DMS79 treated with DMSO at 0.1 percent for 48 hours (cell line): ENCODE measurements at regions not wholly inside any gene's neighbourhood (a gene's known extent, or its start where the extent isn't known, plus 50 kb on each side); places are given as distances from the start of the nearest gene placed in this dataset.

ENCODE experiments used
- DNase-seq: peaks from one replicate; lab custom pipeline; 2025; lab: John Stamatoyannopoulos, UW

DNA sequence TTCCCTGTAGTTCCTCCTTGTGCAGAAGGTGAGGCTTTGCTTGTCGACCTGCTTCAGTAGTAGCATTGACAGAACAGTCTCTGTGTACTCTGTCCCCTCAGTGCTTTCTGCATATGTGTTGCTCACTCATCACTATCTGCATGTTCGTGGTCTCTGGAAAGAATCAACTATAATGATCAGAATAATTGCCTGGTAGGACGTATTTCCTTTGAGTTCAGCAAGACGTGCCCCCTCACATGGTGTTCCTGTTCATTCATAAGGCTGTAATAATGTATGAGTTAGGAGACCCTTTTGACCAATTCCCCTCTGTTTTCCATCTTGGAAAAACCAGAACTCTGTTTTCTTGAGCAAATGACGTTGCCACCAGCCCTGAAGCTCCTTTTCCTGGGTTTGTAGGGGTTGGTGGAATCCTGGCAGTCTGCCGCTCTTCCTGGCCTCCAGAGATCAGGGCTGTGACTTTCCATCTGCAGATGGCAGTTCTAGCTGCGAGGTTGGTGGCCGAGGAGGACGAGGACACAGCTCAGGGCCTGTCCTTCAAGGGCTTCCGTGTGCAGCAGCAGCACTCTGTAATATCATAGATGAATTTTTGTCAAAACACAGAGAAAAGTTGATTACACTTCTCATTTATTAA lies 61.9 kb downstream of the EXOSC2 start:
- no peak for DNase-seq

DNA sequence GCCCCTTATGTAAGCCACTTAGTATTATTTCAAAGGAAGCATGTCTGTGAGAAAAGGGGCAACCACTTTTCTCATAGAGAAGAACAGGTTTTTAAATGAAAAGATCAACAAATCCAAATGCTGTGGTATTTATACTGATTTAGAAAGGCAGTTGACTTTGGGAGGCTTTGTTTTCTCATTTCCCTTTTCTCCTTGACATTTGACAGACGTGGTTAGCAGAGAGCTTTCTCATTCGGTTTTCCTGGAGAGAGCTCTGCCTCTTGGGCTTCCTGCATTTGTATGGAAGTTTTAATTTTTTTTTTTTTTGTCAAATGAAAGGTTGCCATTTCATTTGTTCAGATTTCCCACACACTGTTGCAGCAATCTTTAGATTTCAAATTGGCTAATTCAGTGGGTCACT lies 62.5 kb downstream of the EXOSC2 start:
- DNase-seq, result no peak

DNA sequence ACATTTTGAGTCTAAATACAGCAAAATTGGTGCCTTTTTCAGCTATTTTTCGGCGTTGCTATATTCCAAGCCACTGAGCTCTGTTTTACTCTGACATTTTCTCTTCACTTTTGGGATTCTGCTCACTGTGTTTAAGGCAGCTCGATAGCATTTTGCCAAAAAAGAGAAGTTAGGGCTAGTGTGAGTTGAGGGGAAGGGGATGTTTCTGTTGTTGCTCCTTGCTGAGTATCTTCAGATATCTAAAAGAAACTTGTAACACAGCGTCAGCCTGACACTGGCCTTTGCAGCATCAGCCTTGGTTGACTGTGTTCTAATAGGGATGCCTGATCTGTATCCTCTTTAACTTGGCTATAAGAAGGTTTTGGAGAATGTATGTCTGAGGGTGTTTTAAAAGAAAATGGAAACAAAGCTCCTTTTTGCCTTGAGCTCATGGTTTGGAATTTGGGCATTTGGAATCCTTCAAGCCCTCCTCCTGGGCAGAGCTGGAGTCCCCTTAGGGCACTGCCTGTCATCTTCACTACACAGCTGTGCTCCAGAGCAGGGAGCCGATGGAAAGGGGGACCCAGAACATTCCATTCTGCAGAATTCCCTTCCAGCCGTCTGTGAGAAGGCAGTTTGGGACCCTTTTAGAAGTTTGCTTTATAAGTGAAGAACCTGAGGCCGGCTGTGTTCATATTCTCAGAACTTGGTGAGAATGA lies 63.0 kb downstream of the EXOSC2 start:
- DNase-seq, result no peak

DNA sequence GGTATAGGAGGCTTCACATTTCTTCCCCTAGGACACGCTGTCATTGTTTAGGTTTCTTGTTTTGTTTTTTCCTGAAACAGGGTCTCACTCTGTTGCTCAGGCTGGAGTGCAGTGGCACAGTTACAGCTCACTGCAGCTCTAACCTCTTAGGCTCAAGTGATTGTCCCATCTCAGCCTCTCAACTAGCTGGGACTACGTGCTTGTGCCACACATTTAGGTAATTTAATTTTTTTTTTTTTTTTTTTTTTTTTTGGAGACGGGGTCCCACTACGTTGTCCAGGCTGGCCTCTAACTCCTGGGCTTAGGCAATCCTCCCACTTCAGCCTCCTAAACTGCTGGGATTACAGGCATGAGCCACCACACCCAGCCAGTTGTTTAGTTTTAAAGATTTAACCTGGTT lies 66.2 kb downstream of the EXOSC2 start:
- DNase-seq, result no peak

DNA sequence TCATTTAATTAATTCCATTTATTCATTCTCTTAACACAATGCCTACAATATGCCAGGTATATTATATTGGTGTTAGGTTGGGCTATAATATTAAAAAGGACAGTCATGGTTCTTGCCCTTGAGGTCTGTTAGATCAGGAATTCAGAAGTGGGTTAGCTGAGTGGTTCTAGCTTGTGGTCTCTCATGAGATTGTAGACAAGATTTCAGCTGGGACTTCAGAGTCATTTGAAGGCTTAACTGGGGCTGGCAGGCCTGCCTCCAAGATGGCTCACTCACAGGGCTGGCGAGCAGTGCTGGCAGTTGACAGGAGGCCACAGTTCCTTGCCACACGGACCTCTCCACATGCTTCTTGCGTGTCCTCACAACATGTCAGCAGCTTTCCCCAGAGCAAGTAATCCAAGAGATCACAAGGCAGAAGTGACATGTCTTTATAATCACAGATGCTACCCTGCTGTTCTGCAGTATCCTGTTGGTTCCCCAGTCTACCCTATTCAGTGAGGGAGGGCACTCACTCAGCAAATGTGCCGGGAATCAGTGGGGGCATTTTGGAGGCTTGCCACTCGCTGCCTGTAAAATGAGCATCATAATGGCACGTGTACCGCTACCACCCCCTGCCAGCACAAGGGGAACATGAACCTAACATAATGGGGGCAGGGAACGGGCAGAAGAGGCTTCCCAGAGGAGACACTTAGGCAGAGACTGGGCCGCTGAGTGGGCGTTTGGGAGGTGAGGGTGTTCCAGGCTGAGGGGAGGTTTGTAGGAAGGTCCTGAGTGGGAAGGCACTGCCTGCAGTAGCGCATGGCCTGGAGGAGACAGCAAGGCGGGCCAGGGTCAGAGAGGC lies 70.0 kb downstream of the EXOSC2 start:
- DNase-seq, result no peak

DNA sequence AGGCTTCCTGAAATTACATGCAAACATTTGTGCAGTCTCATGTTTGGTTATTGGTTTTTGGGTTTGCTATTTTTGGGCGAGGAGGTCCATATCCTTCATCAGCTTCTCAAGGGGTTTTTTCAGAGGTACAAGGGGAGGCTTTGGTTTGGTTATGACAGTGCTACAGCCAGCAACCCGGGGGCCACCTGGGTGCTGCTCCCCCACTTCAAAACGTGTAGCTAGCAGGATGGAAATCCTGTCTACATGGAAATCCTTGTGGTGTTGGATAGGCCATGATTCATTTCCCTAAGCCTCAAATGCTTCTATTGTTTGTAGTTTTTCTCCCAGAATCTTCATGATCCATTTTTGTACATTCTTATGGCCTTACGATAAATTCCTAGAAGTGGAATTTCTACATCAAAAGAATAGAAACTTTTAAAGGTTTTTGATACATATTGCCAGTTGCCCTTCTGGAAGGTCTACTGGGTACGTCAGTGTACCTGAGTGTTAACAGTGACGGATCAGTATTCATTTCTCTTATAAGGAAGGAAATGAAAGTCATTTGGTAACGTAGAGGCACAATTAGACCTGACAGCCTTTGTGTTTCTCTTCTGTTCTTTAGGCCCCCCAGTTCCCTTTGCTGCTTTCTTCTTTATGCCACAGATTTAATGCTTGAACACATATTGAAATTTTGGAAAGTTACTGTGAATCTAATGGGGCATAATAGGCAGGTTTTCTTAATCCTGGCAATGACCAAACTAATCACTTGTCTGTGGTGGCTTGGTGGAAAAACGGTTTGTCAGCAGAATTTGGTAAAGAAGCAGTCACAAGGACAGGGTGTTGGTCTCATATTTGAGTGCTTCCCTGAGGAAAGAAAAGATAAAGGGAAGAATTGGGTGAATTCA lies 69.7 kb upstream of the ABL1 start:
- no peak for DNase-seq

DNA sequence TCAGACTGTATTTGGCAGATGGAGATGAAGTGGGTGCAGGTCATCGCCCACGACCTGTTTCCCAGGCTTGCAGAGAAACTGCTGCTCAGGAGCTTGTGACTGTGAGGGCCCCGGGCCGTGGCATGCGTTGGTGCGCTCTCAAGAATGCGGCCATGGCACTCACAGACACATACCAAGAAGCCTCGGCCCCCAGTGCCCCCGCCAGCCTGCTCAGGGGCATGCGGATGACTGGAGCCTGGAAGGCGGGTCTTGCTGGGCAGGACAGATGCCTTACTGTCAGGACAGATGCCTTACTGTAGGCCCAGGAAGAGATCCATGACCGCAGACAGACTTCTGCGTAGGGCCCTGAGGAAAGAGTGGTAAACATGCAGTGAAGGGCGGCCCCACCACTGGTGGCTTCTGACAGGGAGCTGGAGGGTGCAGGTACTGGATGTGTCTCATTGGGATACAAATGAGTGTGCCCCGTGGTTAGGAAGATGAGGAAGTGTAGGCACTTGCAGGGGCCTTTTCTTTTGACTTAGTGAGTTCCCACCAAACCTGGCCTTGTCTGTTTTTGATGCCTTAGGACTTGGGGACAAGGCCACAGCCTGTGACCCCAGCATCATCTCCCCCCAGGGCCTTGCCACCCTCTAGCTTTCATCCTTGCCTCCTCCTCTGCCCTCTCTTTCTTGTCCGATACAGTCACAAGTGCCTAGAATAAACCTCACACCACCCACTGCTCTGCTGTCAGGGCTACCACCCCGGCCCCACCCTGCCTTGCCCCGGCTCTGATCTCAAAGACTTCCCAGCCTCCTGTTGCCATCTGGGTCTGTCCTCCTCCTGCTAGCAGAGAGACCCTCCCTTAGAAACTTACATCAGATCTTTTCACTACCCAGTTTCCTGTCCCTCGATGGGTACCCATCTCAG lies 68.8 kb upstream of the ABL1 start:
- DNase-seq, result no peak

DNA sequence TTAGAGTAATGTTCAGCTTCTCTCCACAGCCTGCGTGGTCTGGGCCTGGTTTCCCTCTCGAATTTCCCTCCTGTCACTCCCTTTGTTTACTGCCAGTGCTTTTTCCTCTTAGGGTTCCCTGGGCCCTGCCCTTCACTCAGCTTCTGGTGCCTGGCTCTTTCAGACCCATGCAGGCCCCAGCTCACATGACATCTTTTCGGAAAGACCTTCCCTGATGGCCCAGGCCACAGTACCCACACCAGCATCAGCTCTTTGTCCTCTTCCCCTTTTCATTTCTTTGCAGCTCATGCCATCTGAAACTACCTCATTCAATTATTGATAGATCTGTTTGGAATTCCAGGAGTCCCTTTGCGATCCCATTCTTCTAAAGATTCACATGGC lies 68.1 kb upstream of the ABL1 start:
- DNase-seq, result no peak

DNA sequence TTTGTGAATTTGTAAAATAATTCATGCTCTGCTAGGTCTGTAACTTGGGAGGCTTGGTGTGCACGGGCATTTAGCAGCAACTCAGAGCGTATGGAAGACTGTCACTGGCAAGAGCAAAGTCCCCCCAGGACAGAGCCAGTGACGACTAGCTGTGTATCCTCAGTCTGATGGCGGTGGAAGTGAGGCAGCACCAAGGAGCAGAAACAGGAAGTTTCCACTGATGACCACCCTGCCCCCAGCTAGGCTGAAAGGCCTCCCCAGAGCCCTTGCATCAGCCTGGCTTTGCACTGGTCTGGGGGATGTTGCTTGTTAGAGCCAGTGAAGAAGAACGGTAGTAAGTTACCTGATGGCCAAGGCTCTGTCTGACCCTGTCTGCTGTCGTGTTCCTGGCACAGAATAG lies 66.8 kb upstream of the ABL1 start:
- DNase-seq, result no peak

DNA sequence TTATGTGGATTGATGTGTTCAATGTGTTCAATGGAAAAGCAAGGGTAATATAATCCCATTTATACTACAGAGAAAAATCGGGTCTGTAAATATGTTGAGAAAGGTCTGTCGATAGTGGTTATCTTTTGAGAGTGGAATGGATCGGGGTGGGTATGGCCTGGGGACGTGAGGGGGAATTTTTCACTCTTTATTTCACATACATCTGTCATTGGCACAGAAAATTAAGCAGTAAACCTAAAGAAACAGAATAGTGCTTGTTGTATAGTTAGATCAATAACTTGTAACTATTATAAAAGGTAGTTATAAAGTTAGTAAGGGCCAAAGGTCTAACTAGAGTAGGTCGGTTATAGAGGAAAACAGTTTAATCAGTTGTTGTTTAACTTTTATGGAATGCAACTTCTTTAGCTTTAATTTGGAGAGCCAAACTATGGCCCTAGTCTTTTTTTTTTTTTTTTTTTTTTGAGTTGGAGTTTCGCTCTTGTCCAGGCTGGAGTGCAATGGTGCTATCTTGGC lies 66.1 kb upstream of the ABL1 start:
- no peak for DNase-seq

DNA sequence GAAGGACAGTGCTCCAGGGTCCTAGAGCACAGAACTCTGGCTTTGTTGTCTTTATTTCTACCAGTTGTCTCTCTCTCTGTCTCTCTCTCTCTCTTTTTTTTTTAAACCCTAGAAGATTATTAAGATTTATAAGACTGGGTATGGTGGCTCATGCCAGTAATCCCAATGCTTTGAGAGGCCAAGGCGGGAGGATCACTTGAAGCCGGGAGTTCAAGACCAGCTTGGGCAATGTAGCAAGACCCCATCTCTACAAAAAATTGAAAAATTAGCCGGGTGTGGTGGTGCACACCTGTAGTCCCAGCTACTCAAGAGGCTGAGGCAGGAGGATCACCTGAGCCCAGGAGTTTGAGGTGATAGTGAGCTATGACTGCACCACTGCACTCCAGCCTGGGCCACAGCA lies 65.0 kb upstream of the ABL1 start:
- no peak for DNase-seq

DNA sequence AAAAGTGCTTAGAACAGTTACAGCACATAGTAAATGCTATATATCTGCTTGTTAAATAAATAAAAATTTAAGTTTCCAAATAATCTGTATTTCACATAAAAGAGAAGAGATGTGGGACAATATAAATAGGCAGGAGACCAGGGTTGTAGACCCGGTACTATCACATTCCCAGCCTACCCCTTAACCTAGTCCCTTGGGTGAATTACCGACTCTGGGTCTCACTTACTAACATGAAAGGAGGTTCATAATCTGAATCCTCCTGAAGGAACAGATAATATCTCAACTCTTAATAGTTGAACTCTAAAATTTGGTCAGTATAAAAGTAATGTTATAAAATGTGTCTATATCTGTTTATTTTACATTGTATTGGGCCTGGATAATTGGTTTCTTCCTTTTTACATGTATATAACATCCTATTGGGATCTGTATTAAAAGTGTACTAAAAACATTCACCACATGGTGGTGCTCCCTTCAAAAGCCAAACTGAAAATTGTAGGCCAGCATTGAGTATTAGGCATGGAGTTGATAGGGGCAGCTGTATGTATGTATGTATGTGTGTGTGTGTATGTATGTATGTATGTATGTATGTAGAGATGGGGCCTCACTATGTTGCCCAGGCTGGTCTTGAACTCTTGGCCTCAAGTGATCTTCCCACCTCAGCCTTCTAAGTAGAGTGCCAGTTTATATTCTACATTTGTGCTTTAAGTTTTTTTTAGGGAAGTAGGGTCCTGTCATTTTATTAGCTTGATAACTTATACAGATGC lies 64.2 kb upstream of the ABL1 start:
- peak; percentile 71 for DNase-seq

DNA sequence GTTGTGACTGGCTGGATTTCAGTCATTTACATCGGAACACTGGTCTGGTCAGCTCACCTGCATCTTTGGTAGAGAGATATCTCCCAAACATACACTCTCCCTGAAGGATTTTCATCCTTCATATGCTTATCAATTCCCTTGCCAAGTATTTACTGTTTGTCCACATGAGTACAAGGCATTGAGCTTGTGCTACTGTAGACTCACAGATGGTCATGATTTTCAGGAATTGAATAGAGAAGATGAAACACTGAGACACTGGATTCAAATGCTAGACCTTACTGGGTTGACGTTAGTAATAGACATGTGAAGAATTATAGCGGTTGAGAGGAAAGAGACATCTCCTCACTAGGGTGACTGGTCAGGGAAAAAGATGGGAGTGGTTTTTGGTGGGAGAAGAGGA lies 62.9 kb upstream of the ABL1 start:
- no peak for DNase-seq

DNA sequence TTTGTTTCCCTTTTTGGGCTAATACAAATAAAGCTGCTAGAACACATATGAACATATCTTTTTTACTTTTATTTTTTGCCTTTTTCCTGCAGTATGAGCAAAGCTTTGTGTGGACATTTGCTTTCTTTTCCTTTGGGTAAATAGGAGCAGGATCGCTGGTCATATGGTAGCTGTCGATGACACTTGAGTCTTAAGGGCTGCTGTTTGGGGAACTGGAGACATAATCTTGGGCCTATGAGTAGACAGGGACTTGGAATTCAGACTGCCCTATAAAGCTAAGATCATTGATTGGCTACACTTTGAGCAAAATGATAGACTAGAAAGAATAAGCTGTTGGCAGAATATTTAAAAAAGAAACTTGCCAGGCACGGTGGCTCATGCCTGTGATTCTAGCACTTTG lies 60.9 kb upstream of the ABL1 start:
- no peak for DNase-seq

DNA sequence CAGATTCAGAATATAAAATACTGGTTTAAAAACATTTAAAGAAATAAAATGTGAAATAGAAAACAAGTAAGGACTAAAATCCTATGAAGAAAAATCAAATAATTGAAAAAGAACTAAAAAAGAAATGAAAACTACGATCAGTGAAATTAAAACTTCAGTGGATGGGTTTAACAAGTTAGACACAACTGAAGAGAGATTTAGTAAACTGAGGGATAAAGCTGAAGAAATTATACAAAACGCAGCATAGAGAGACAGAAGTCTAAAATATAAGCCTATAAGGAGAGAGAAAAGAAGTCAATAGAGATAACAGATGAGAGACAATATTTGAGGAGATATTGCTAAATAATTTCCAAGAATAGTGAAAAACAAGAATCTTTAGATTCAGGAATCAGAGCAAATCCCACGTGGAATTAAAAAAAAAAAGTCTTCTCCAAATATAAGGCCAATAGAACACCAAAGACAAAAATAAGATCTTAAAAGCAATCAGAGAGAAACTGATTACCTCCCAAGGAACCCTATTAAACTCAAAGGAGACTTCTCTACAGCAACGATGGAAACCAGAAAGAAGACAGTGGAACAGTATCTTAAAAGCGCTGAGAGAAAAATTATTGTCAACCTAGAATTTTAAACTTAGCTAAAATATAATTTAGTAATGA lies 59.6 kb upstream of the ABL1 start:
- DNase-seq, result no peak

DNA sequence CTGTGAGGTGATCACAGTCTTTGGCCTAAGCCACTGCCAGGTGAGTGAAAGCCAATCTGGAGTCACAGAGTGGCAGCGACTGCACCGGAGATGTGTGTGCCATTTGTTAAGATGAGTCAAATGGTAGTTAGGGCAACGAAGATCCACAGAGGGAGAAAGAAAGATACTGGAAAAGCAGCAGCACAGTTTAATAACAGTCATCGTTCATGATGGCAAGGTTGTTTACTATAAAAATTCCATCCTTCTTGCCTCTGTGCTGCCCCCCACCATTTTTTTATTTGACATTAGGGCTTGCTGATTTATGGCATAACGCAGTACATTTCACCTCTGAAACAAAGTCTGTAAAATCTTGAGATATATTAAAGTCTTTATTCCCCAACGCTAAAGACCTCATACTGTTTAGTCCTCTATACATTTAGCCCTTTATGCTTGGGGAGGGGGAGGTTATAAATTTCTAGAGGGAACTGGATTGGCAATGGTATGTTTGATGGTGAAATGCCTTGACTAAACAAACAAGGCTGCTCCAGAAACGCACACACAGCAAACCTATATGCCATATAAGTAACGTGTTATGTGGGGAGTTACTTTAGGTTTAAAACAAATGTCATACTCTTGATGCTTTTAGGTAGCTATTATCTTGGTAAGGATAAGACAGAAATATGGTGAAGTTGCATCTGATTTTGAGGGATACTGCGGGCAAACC lies 55.8 kb upstream of the ABL1 start:
- no peak for DNase-seq

DNA sequence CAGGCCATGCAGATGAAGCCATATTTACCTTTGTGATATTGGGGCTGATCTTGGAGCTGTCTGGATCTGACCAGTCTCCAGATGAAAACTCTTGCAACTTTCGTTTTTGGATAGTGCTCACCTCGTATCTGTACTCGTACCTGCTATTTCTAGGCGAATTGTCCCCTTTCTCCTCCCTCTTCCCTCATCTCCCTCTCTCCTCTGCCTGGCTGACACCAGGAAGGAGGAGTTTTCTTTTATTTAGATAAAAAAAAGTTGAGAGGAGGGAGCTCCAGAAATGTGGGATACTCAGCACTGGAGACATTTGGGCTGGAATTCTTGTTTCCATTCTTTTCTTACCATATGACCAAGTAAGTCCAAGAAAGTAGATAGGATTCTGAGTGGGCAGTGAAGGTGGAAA lies 54.6 kb upstream of the ABL1 start:
- DNase-seq, result no peak

DNA sequence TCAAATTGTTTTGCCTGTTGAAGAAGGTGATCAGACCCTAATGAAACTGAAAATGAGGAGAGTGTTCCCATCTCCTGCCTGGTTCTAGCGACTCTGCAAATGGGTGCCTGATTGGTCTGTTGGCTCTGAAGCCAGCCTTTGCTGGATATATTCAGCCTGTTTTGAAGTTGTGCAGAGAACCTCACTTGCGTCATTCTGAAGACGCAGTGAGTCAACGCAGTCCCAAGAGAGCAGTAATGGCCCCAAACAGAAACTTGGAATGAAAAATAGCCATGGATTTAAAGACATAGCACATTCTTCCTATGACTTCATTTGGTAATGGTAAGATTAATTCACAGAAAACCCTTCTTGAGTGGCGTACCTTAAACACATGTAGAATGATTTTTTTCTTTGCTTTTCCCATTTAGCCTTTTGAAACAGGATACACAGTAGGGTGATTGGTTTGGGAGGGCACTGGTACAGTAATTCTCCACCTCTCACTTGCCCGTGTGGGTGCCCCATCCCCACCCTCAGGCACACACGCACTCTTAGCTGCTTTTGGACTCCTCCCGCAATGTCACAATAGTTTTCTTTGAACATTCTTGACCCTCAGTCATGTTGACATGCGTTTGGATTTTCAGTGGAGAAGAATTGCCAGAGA lies 54.1 kb upstream of the ABL1 start:
- DNase-seq, result no peak

DNA sequence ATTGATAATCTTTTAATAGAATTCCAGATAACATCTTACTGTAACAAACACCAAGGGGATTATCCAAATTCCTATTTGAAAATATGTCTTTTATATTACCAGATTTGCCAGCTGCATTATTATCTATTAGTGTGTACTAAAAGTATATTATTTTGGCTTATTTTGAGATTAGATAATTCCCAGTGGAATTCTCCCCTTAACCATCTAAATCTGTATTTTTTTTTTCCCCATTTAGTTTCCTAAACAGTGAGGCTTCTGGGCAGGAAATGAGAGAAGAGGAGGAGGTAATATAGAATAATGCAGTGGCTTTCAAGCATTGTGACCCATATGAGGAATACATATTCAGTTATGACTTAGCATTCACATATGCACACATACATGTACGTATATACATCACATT lies 53.5 kb upstream of the ABL1 start:
- DNase-seq, result no peak
